Hepatocyte (in vitro differentiated cells): ENCODE measurements at regions not wholly inside any gene's neighbourhood (a gene's known extent, or its start where the extent isn't known, plus 50 kb on each side); places are given as distances from the start of the nearest gene placed in this dataset.

Experiments used
- EZH2 ChIP-seq: fragments of 200-600 bp; sonication (generic); IDR thresholded peaks from 2 replicates; pipeline ENCODE4 v1.6.1; 2016; ENCODE audit warnings: antibody characterized with exemption, mild to moderate bottlenecking, borderline replicate concordance
- EZH2phosphoT487 ChIP-seq: fragments of 200-600 bp; sonication (generic); IDR thresholded peaks from one replicate; pipeline ENCODE4 v1.6.1; 2018; ENCODE audit warnings: antibody characterized with exemption, mild to moderate bottlenecking, low read depth, moderate library complexity; ENCODE audit not compliant: unreplicated experiment, severe bottlenecking
- TF ChIP-seq, protein P1 (sequence below): fragments of 200-600 bp; sonication (generic); IDR thresholded peaks from 2 replicates; pipeline ENCODE4 v1.5.1; 2016; ENCODE audit warnings: antibody characterized with exemption, mild to moderate bottlenecking; ENCODE audit not compliant: poor library complexity

DNA sequence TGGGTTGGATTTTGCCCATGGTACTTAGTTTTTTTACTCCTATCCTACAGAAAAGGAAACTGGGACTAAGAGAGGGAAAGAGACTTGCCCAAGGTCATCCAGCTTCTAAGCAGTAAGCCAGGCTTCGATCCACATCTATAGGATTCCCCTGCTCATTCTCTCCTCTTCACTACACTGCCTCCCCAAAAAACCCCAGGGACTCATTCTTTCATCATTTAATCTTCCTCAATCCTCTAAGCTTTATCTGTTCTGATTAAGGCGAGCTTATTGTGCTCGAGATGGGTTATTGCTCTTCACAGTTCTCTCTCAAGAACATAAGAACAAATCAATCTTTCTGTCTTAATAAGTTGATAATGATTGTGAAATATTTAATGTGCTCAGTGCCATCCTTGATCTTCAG, 511.1 kb upstream of the BRINP1 start:
- TF ChIP-seq, protein P1, sequence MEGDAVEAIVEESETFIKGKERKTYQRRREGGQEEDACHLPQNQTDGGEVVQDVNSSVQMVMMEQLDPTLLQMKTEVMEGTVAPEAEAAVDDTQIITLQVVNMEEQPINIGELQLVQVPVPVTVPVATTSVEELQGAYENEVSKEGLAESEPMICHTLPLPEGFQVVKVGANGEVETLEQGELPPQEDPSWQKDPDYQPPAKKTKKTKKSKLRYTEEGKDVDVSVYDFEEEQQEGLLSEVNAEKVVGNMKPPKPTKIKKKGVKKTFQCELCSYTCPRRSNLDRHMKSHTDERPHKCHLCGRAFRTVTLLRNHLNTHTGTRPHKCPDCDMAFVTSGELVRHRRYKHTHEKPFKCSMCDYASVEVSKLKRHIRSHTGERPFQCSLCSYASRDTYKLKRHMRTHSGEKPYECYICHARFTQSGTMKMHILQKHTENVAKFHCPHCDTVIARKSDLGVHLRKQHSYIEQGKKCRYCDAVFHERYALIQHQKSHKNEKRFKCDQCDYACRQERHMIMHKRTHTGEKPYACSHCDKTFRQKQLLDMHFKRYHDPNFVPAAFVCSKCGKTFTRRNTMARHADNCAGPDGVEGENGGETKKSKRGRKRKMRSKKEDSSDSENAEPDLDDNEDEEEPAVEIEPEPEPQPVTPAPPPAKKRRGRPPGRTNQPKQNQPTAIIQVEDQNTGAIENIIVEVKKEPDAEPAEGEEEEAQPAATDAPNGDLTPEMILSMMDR = no peak
- TF ChIP-seq EZH2 (no peak), EZH2phosphoT487 (no peak)
